Esophagus muscularis mucosa (tissue), 4 donors: ENCODE measurements at regions not wholly inside any gene's neighbourhood (a gene's known extent, or its start where the extent isn't known, plus 50 kb on each side); places are given as distances from the start of the nearest gene placed in this dataset.

Experiments used
- DNase-seq: peaks from one replicate; pipeline ENCODE4 v3.0.0-alpha.2; 2017; ENCODE audit errors: extremely low spot score
- H3K27ac ChIP-seq, 4 donors: fragments of 200-600 bp; sonication (generic); replicated peaks in 1 of 4; 1 replicate in 3 of 4; 2 replicates in 1 of 4; pipeline ENCODE4 v1.5.1; 2016 to 2019; ENCODE audit warnings: mild to moderate bottlenecking in 1 of 4
- H3K27me3 ChIP-seq, 4 donors: fragments of 200-600 bp; sonication (generic); one replicate each; pipeline versions ENCODE4 v1.5.1 to v1.6.0; 2016 to 2019
- H3K36me3 ChIP-seq, 4 donors: fragments of 200-600 bp; sonication (generic); one replicate each; pipeline ENCODE4 v1.5.1; 2016 to 2019
- H3K4me1 ChIP-seq, 4 donors: fragments of 200-600 bp; sonication (generic); one replicate each; pipeline ENCODE4 v1.5.1; 2016 to 2019
- H3K4me3 ChIP-seq, 4 donors: fragments of 200-600 bp; sonication (generic); 1 replicate in 2 of 4; 2 replicates in 2 of 4; pipeline ENCODE4 v1.5.1; 2016 to 2019; ENCODE audit warnings: mild to moderate bottlenecking in 4 of 4, moderate library complexity in 1 of 4
- H3K9me3 ChIP-seq, 4 donors: fragments of 200-600 bp; sonication (generic); 1 replicate in 3 of 4; 2 replicates in 1 of 4; pipeline ENCODE4 v1.5.1; 2016 to 2019
- EP300 ChIP-seq: sonication (generic); formaldehyde crosslinking; IDR thresholded peaks from one replicate; pipeline ENCODE4 v1.6.1; 2017; ENCODE audit warnings: antibody characterized with exemption
- POLR2A ChIP-seq: fragments of 450-650 bp; IDR thresholded peaks from one replicate; pipeline ENCODE4 v1.6.1; 2017; ENCODE audit warnings: antibody characterized with exemption, moderate library complexity, mild to moderate bottlenecking, low read depth
- POLR2AphosphoS5 ChIP-seq, 2 donors: sonication (generic); formaldehyde crosslinking; IDR thresholded peaks; one replicate each; pipeline ENCODE4 v1.6.1; 2017; ENCODE audit warnings: antibody characterized with exemption in 2 of 2
- WGBS: methylation state at CpG from one replicate; pipeline ENCODE4 v1.1.5; 2018; 5-methylcytosine and 5-hydroxymethylcytosine counted together
- intact Hi-C: fragments of 100-400 bp; cut with DNase I; formaldehyde crosslinking; loops from one replicate; pipeline ENCODE4 v1.15.1; 2023
- TF ChIP-seq, protein P1 (sequence below), 3 experiments: fragments of 200-600 bp in 2 of 3; fragments of 450-650 bp in 1 of 3; sonication (generic) in 2 of 3; IDR thresholded peaks; one replicate each; pipeline ENCODE4 v1.5.1; 2017 to 2019; ENCODE audit warnings: antibody characterized with exemption in 3 of 3, mild to moderate bottlenecking in 2 of 3, moderate library complexity in 1 of 3

DNA sequence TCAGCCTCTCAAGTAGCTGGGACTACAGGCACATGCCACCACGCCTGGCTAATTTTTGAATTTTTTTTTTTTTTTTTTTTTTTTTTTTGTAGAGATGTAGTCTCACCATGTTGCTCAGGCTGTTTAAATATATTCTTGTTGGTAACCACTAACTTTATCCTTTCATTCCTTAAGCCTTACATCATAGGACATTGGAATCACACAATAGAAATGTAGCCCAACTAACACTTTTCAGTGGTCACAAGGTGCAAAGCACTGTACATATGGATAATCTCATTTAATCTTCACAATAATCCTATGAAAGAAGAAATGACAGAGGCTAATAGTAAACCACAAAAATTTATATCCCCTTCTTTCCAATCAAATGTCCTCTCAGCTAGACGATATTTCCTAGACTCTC lies 417.8 kb upstream of the DACH1 start:
- no peak for DNase-seq
- Histone ChIP-seq H3K4me1 (no peaks in the 10 kb centered on the region), H3K36me3 (no peaks in the 10 kb centered on the region), H3K9me3 (peaks cover 0 to 3% (median 2%) of the 10 kb centered on the region in 4 donors), H3K27me3 (no peaks in the 10 kb centered on the region), H3K4me3 (no peak overlapping the region), H3K27ac (no peak overlapping the region)
- TF ChIP-seq POLR2AphosphoS5 (IDR thresholded peaks at IDR 0.05) (no peak), POLR2A (no peak), EP300 (no peak)
- TF ChIP-seq, protein P1, sequence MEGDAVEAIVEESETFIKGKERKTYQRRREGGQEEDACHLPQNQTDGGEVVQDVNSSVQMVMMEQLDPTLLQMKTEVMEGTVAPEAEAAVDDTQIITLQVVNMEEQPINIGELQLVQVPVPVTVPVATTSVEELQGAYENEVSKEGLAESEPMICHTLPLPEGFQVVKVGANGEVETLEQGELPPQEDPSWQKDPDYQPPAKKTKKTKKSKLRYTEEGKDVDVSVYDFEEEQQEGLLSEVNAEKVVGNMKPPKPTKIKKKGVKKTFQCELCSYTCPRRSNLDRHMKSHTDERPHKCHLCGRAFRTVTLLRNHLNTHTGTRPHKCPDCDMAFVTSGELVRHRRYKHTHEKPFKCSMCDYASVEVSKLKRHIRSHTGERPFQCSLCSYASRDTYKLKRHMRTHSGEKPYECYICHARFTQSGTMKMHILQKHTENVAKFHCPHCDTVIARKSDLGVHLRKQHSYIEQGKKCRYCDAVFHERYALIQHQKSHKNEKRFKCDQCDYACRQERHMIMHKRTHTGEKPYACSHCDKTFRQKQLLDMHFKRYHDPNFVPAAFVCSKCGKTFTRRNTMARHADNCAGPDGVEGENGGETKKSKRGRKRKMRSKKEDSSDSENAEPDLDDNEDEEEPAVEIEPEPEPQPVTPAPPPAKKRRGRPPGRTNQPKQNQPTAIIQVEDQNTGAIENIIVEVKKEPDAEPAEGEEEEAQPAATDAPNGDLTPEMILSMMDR (IDR thresholded peaks at IDR 0.05) = no peak
- intact Hi-C loops = no loop called here
- 88% methylated on average over 2 of the region's 2 CpGs for WGBS

DNA sequence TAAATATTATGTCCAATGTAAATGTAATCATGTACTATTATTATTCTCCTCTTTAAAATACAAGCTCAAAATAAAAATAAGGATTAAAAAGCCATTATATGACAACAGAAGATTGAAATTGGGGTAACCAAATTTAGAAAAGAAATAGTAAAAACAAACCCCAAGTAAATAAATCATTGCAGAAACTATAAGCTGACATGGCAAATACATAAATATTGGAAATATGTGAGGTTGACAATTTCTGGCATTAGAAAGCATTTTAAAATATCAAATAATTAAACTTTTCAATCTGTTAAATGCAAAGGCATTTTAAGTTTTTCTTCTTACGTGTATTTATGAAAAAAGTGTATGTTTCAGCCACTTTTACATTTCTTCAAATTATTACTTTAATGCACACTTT lies 394.7 kb upstream of the DACH1 start:
- intact Hi-C loops = no loop called here
- Histone ChIP-seq H3K9me3 (no peaks in the 10 kb centered on the region), H3K27me3 (no peaks in the 10 kb centered on the region), H3K4me3 (no peak overlapping the region), H3K4me1 (no peaks in the 10 kb centered on the region), H3K27ac (no peak overlapping the region), H3K36me3 (no peaks in the 10 kb centered on the region)
- 89% methylated on average over 1 of the region's 1 CpG for WGBS
- TF ChIP-seq, protein P1 (IDR thresholded peaks at IDR 0.05) = no peak
- TF ChIP-seq EP300 (no peak), POLR2AphosphoS5 (IDR thresholded peaks at IDR 0.05) (no peak), POLR2A (no peak)
- no peak for DNase-seq

DNA sequence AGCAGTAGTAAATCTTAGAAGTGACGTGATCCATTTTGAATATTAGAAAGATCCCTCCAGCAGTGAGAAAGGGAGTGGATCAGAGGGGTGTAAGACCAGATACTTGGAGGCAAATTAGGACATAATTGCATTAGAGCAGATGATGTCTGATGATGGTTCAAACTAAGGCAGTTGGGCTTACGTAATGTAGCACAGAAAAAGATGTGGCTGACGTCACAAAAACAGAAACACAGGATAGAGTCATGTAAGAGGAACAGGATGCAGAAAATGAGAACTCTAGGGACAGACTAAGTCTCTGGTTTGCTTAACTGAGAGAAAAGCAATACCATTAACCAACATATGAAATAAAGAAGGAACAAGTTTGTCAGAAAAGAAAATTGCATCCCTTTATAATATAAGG lies 392.5 kb upstream of the DACH1 start:
- Histone ChIP-seq H3K36me3 (no peaks in the 10 kb centered on the region), H3K27me3 (no peaks in the 10 kb centered on the region), H3K4me1 (no peaks in the 10 kb centered on the region), H3K27ac (no peak overlapping the region), H3K9me3 (no peaks in the 10 kb centered on the region), H3K4me3 (no peak overlapping the region)
- intact Hi-C loops = no loop called here
- DNase-seq = no peak
- TF ChIP-seq, protein P1 (IDR thresholded peaks at IDR 0.05) = no peak
- TF ChIP-seq EP300 = no peak
- no peak for TF ChIP-seq POLR2AphosphoS5 (IDR thresholded peaks at IDR 0.05)
- no peak for TF ChIP-seq POLR2A
- 49% methylated on average over 3 of the region's 3 CpGs for WGBS

DNA sequence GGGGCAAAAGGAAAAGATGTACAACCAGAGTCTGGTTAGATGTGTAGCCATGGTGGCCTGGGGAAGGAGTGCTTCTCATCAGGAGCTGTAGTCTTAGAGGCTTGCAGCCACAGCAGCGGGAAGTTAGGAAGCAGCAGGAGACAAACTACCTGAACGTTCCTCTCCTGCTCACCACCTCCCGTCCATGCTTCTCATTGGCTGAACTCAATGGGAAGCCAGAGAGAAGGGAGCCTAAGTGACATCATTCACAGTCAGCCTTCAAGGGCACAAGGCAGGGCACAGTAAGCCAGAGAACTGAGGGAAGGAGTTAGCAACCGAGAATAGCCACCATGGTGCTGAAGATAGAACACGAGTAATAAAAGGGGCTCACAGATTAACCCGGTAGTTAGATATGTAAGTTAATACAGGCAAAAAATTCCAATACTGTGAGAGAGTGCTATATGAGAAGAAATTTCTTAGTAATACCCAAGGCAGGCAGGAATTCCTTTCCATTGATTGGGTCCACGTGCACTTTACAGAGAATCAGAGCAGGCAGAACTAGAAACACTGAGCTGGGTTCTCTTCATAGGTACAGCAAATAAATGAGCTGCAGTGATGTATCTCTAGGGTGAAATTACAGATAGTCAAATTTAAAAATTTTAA lies 391.5 kb upstream of the DACH1 start:
- no peak for DNase-seq
- H3K9me3 ChIP-seq = no peaks in the 10 kb centered on the region
- H3K4me3 ChIP-seq = no peak overlapping the region
- intact Hi-C loops = no loop called here
- no peak for TF ChIP-seq POLR2A
- TF ChIP-seq EP300 = no peak
- TF ChIP-seq, protein P1 (IDR thresholded peaks at IDR 0.05) = no peak
- no peak for TF ChIP-seq POLR2AphosphoS5 (IDR thresholded peaks at IDR 0.05)
- WGBS = 69% methylated on average over 7 of the region's 7 CpGs
- no peaks in the 10 kb centered on the region for H3K4me1 ChIP-seq
- no peaks in the 10 kb centered on the region for H3K27me3 ChIP-seq
- H3K36me3 ChIP-seq = no peaks in the 10 kb centered on the region
- no peak overlapping the region for H3K27ac ChIP-seq

DNA sequence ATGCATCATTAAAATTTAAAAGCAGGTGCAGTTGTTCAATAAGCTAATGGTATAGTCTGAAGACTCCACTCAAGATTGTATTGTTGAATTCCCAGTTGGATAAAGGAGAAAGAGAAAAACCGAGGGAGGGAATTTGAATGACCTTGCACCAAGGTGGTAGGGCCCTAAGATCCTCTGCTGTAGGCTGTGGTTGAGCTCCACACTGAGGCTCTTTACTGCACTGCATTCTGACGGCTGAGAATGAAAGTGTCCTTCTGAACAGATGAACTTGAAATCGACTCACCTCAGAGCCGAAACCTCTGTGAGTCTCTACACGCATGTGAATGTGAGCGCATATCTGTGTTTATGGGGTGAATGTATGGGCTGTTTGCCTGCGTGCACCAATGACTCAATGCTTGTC lies 388.9 kb upstream of the DACH1 start:
- no peak overlapping the region for H3K27ac ChIP-seq
- no peak for DNase-seq
- no peaks in the 10 kb centered on the region for H3K9me3 ChIP-seq
- H3K27me3 ChIP-seq = no peaks in the 10 kb centered on the region
- H3K36me3 ChIP-seq = no peaks in the 10 kb centered on the region
- H3K4me3 ChIP-seq = no peak overlapping the region
- WGBS = 53% methylated on average over 7 of the region's 7 CpGs
- no peaks in the 10 kb centered on the region for H3K4me1 ChIP-seq
- intact Hi-C loops = no loop called here
- no peak for TF ChIP-seq EP300
- TF ChIP-seq, protein P1 (IDR thresholded peaks at IDR 0.05) = no peak
- TF ChIP-seq POLR2AphosphoS5 (IDR thresholded peaks at IDR 0.05) = no peak
- no peak for TF ChIP-seq POLR2A
